ENCODE measurements at regions not wholly inside any gene's neighbourhood (a gene's known extent, or its start where the extent isn't known, plus 50 kb on each side); places are given as distances from the start of the nearest gene placed in this dataset.

DNA sequence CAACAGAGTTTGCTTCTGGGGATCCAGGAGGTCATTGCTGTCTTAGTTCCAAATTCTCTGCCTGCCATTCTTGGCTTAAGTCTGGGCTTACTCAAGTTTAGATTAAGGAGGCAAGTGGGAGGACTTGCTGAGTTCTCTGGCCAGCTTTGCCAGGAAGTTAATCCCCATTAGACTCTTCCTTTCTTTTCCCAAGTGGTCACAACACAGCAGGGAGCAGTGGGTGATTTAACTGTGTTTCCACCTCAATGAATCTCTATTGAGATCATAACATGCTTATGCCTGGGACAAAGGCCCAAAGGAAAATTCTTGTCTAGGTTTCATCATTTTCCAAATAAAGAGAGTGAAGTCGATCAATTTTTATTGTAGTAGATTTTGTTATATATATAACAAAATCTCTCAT is 1159.6 kb downstream of the SORCS3 start:
- H3K36me3 ChIP-seq (replicated peaks in 1 of 2), result no peaks in the 10 kb centered on the region
- no peak overlapping the region for H3K27ac ChIP-seq
- no peaks in the 10 kb centered on the region for H3K4me1 ChIP-seq (replicated peaks in 1 of 2)
- H3K27me3 ChIP-seq, result no peaks in the 10 kb centered on the region
- no peak for TF ChIP-seq POLR2A (IDR thresholded peaks at IDR 0.05)
- TF ChIP-seq, protein P1, sequence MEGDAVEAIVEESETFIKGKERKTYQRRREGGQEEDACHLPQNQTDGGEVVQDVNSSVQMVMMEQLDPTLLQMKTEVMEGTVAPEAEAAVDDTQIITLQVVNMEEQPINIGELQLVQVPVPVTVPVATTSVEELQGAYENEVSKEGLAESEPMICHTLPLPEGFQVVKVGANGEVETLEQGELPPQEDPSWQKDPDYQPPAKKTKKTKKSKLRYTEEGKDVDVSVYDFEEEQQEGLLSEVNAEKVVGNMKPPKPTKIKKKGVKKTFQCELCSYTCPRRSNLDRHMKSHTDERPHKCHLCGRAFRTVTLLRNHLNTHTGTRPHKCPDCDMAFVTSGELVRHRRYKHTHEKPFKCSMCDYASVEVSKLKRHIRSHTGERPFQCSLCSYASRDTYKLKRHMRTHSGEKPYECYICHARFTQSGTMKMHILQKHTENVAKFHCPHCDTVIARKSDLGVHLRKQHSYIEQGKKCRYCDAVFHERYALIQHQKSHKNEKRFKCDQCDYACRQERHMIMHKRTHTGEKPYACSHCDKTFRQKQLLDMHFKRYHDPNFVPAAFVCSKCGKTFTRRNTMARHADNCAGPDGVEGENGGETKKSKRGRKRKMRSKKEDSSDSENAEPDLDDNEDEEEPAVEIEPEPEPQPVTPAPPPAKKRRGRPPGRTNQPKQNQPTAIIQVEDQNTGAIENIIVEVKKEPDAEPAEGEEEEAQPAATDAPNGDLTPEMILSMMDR (IDR thresholded peaks at IDR 0.05), result no peak
- H3K9me3 ChIP-seq (replicated peaks in 1 of 3), result no peaks in the 10 kb centered on the region
- no peak for DNase-seq
- intact Hi-C loops (cut with DNase I), result no loop called here
- WGBS, 4 donors, result 72 to 88% (median 75%) methylated on average over 1 of the region's 1 CpG
- H3K4me3 ChIP-seq, result no peak overlapping the region

DNA sequence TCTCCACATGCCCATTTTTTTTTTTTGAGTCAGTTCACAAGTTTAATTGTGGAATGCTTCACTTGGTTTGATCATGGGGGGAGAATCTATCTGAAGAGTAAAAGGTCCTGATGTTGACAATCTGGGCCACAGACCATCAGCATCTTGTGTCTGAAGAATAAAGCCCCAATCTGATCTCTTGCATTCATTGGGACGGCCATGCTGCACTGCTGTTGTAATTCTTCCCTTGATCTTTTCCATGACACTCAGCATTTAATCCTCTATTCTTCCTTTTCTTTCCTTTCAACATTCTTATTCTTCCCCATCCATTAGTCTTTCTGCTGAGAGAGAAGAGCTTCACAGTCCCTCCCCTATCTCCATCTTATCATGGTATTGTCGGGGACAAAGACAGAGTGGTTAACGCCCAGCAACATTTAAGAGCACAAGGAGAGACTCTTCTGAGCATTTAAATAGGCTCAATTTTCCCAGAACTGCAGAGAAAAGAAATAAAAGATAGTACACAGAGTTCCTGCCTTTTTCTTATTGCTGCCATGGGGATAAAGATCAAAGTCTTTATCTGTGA is 1157.3 kb downstream of the SORCS3 start:
- Histone ChIP-seq H3K36me3 (replicated peaks in 1 of 2) (no peaks in the 10 kb centered on the region), H3K4me1 (replicated peaks in 1 of 2) (no peaks in the 10 kb centered on the region), H3K27me3 (no peaks in the 10 kb centered on the region), H3K27ac (no peak overlapping the region), H3K4me3 (no peak overlapping the region), H3K9me3 (replicated peaks in 1 of 3) (no peaks in the 10 kb centered on the region)
- 56 to 74% (median 64%) methylated on average over 3 of the region's 3 CpGs for WGBS, 4 donors
- intact Hi-C loops (cut with DNase I), result no loop called here
- DNase-seq, result no peak
- TF ChIP-seq, protein P1 (IDR thresholded peaks at IDR 0.05), result no peak
- TF ChIP-seq POLR2A (IDR thresholded peaks at IDR 0.05), result no peak

GRCh38 chr10:105797234-105797890 is 1156.3 kb downstream of the SORCS3 start:
- Histone ChIP-seq H3K4me3 (no peak overlapping the region), H3K27me3 (no peaks in the 10 kb centered on the region), H3K4me1 (replicated peaks in 1 of 2) (no peaks in the 10 kb centered on the region), H3K36me3 (replicated peaks in 1 of 2) (no peaks in the 10 kb centered on the region), H3K9me3 (replicated peaks in 1 of 3) (no peaks in the 10 kb centered on the region), H3K27ac (no peak overlapping the region)
- TF ChIP-seq, protein P1 (IDR thresholded peaks at IDR 0.05), result peak in 5 of 6 experiments; percentile 10 to 36 (median 26)
- no peak for TF ChIP-seq POLR2A (IDR thresholded peaks at IDR 0.05)
- WGBS, 4 donors, result 58 to 68% (median 60%) methylated on average over 6 of the region's 6 CpGs
- DNase-seq, result no peak
- intact Hi-C loops (cut with DNase I), result no loop called here

GRCh38 chr10:105793071-105793470 is 1152.0 kb downstream of the SORCS3 start:
- intact Hi-C loops (cut with DNase I), result no loop called here
- TF ChIP-seq POLR2A (IDR thresholded peaks at IDR 0.05), result no peak
- TF ChIP-seq, protein P1 (IDR thresholded peaks at IDR 0.05), result no peak
- 28 to 59% (median 44%) methylated on average over 3 of the region's 3 CpGs for WGBS, 4 donors
- Histone ChIP-seq H3K4me3 (no peak overlapping the region), H3K4me1 (replicated peaks in 1 of 2) (no peaks in the 10 kb centered on the region), H3K27me3 (no peaks in the 10 kb centered on the region), H3K27ac (no peak overlapping the region), H3K9me3 (replicated peaks in 1 of 3) (no peaks in the 10 kb centered on the region), H3K36me3 (replicated peaks in 1 of 2) (no peaks in the 10 kb centered on the region)
- no peak for DNase-seq

Measured in adrenal gland (tissue), 9 donors.